OCI-LY7 (cell line): ENCODE measurements at regions not wholly inside any gene's neighbourhood (a gene's known extent, or its start where the extent isn't known, plus 50 kb on each side); places are given as distances from the start of the nearest gene placed in this dataset.

ENCODE experiments used
- CTCF ChIP-seq: fragments of 200-600 bp; sonication (generic); conservative IDR thresholded peaks from 2 replicates; pipeline ENCODE4 v1.5.1; 2014; ENCODE audit warnings: mild to moderate bottlenecking, antibody characterized with exemption, low read length, moderate library complexity, mixed read lengths
- EZH2phosphoT487 ChIP-seq: fragments of 200-600 bp; sonication (generic); IDR thresholded peaks from 2 replicates; pipeline ENCODE4 v1.6.1; 2018; ENCODE audit warnings: low read depth, borderline replicate concordance, mild to moderate bottlenecking, mixed run types, antibody characterized with exemption, low read length, moderate library complexity, mixed read lengths

DNA sequence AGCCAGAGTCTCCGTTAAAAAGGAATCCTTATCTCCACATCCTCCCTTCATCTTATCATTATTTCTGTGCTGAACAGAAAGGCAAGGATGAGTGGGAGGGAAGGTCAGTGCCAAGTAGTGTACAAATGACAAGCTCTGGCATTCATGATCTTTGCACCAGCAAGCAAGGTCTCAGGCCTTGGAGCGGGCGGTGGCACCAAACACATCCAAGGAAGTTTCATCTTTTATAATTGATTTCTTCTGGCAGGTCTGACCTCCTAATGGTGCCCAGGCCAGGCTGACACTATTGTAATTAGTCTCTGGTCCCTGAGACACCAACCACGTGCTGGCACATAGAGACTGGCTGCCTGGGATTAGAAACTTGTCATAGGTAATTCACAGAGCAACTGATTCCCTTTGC is 336.6 kb downstream of the EN1 start:
- TF ChIP-seq CTCF: no peak
- no peak for TF ChIP-seq EZH2phosphoT487
